Cerebellar cortex (tissue), 1 donor: ENCODE measurements at regions not wholly inside any gene's neighbourhood (a gene's known extent, or its start where the extent isn't known, plus 50 kb on each side); places are given as distances from the start of the nearest gene placed in this dataset.

Experiments used
- DNase-seq: peaks from one replicate; pipeline ENCODE4 v3.0.0-alpha.2; 2015; ENCODE audit warnings: low spot score

- no peak for DNase-seq
Measured at GRCh38 chr14:22415605-22415959, 173.4 kb downstream of the DAD1 start.

DNA sequence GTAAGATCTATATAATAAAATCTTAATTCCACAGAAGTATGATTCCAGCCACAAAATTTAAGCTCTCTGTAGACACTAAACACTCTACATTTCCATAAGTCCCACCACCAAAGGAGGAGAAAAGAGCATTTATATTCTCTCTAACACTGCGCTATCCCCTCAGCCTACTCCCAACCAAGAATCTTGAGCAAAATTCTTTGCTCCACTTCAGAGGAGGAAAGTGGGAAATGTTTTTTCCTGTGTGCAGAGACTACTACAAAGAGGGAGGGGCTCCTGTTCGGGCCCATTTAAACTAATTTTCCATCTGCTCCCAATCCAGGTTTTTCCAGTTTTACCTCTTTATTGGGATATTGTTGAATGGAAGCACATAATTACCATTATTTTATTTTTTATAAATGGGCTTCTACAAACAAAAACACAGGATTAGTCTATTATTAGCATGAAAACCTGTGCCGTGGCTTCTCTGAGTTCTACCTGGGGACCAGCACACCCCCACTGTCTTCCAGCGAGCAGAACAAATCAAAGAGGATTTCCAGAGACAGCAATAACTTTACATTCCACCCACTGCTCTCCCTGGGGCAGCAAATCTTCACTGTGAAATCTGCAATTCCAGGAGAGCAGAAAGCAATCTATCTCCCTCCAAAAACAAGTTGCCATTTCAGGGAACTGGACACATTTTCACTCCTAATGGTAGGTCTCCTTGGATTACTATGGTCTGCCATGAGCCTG lies 174.0 kb downstream of the DAD1 start:
- DNase-seq: no peak

GRCh38 chr14:22412926-22413411 lies 176.1 kb downstream of the DAD1 start:
- no peak for DNase-seq

DNA sequence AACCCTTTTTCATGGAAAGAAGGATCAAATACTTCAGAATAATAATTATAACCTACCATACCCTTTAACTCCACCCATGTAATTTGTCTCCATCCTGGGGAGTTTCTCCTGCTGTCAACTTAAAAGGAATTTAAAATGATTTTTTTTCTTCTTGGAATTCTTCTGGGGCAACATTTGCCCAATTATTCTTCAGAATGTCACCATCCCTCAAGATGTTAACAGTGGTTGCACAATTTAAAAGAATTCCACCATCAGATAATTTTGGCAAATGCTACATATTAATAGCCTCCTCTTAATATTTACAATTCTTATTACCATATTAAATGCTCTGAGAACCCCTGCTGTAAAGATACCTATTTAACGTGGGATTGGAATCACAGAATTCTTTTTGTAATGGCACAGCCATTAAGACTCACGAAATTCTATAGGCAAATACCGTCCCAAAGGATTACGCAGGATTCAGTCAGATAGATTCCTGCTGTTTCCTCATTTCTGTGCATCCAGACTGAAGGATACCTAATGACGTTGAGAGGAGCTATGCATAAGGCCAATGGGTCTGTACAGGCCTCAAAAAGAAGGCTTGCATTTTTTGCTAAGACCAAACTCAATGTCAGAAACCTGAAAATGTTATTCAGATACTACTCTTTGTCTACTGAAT lies 177.5 kb downstream of the DAD1 start:
- no peak for DNase-seq

DNA sequence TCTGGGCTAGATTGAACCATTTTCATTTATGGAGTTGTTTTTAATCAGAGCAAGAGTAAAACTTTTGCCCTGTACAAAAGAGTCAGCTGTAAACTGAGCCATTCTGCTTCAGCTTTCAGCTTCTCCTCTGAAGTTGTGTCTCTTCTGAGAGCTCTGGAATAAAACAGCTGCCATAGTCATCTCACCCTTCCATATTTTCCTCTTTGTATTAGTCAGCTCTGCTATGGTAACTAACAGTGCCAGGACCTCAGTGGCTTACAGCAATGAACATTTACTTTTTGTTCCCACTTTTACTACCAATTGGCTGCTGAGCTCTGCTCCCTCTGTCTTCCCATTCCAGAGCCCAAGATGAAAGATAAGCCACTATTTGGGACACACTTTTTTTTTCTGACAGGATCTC lies 178.5 kb downstream of the DAD1 start:
- no peak for DNase-seq

DNA sequence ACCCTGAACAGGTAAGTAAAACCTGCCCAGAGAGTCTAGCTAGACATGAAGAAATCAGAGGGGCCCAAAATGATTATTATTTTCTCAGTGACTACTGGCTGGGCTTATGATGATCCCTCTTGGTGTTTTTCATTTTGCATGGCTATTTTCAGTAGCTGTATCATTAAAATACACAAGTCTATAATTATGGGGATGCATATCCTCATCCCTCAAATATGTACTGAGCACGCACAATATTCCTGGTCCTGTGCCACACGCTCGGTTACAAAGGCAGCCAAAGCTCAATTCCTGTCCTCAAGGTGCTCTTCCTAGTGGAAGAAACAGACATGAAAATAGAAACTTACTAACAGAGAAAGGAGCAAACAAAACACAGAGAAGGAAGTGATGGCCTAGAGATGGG lies 180.0 kb downstream of the DAD1 start:
- DNase-seq: no peak

DNA sequence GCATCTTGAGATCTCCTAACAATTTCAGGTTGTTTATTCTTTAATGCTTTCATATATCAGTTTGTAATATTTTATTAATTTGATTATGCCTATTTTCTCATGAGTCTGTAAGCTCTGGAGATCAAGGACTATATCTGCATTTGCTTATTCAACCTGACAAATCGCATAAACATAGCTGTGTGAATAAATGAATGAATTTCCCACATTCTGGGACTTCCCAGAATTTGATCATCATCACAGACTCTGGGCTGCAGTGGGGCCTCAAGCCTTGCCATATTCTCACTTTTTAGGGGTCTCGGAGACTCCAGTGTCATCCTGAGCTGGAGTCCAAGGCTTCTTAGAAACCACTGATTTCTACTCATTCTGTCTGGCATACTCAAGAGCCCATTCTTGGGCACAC lies 180.5 kb downstream of the DAD1 start:
- no peak for DNase-seq

DNA sequence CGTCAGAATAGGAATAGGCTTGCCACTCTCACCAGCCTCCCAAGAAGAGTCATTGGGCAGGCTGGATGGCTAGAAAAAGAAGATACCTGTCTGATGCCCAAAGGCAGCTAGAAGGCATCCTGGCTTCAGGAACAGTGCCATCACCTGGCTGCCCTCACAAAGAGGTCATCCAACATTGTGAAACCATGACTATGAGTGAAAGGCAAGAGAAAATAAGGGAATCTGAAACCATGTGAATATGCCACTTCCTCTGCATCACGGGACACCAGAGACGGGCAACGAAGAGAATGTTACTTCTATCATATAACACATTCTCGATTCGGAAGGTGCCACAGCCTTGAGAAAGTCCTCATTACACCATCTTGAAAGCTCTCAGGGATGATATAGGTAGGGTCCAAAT lies 182.0 kb downstream of the DAD1 start:
- DNase-seq: no peak

GRCh38 chr14:22405201-22405600 lies 183.8 kb downstream of the DAD1 start:
- DNase-seq: no peak

GRCh38 chr14:22403296-22403695 lies 185.7 kb downstream of the DAD1 start:
- DNase-seq: no peak

DNA sequence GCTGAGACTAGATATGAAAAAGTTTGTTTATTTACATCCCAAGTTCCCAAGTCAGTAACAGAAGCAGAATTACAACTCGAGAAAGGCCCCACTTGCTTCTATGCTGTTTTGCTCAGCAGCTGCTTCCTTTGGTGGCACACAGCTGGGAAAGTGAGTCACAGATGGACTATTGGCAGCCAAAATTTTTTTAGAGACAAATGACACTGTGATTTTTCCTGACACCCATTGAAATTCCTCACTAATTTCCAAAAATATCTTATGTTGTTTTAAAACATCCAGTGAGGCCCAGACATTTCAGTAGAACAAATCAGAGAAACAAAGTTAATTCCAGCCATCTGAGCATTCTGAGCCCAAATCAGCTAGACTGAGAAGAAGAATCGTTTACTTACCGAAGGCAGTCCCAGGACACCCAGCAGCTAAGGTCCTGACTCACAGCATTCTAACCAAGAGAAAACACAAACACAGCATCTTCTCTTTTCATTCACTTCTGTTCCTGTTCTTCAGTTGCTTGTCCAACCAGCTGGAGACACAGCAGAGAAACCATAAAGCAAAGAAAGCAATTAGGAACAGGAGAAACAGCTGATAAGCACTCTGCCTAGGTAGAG lies 188.3 kb downstream of the DAD1 start:
- DNase-seq: no peak

- DNase-seq: no peak
Measured at GRCh38 chr14:22399776-22400175, 189.2 kb downstream of the DAD1 start.

DNA sequence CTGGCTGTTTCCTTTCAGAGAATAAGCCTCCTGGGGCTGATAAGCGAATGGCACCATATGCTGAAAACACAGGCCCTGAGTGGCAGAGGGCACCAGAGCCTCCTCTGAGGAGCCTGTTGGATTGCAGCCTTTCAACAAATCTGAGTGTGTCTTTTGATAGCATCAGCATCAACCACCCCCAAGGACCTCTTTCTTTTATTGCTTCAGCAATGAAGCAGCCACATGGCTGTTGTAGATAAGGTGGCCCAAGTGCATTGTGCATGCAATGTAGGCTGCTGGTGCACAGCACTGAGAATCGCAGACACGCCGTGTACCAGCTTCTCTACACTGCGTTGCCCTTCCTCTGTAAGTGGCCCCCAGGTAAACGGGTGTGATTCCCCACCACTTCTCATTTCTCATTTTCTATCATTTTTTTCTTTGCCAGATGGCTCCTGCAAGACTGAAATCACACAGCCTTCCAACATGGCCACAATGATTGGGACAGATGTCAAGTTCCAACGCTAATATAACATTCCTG lies 191.7 kb downstream of the DAD1 start:
- DNase-seq: peak; percentile 13

GRCh38 chr14:22395803-22396202 lies 193.2 kb downstream of the DAD1 start:
- DNase-seq: no peak

DNA sequence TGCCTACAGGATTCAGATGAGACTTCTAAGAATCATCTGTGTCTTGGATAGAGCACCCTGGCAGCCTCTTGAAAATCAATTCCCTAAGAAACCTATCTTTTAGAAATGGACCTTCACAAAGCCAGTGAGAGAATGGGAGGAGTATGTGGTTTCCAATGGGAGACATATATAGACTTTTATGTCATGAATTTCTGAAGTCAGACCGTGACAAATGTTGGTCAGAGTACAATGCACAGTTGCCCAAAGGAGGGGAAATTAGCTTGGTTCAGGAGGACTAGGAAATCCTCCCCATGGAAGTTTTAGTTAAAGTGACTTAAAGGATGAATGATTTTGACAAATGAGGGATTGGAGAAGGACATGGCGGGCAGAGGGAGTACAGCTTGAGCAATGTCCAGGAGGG lies 194.4 kb downstream of the DAD1 start:
- DNase-seq: no peak

GRCh38 chr14:22393796-22394195 lies 195.2 kb downstream of the DAD1 start:
- no peak for DNase-seq

DNA sequence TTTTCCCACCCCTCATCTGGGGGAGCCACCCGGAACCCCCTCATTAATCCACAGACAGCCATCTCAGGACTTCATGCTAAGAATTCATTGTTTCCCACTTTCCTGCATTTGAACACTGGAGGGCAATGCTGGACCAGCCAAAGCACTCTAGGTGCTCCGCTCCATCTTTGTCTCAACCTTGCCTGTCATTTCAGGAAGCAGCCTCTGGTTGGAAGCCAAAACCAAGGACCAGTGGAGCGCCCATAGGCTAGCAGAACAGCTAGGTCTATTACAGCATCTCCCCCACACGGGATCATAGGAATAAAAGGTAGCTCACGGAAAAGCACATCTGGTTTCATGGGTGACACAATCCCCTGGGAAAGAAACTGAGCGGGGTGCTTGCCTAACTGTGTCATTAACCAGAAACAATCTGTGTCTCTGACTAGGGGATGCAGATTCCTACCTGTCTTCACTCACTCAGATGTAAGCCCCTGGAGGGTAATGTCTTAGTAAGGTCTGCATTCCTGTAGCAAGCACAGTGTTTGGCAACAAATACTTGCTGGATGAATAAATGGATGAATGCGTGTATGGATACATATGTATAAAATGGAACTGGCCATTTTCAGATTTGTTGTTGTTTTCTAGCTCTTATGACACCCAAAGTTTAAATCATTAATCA lies 197.0 kb downstream of the DAD1 start:
- DNase-seq: peak; percentile 86

GRCh38 chr14:22390824-22391461 lies 198.1 kb downstream of the DAD1 start:
- no peak for DNase-seq

GRCh38 chr14:22390195-22390594 lies 198.8 kb downstream of the DAD1 start:
- no peak for DNase-seq

GRCh38 chr14:22388669-22389595 lies 200.1 kb downstream of the DAD1 start:
- no peak for DNase-seq

DNA sequence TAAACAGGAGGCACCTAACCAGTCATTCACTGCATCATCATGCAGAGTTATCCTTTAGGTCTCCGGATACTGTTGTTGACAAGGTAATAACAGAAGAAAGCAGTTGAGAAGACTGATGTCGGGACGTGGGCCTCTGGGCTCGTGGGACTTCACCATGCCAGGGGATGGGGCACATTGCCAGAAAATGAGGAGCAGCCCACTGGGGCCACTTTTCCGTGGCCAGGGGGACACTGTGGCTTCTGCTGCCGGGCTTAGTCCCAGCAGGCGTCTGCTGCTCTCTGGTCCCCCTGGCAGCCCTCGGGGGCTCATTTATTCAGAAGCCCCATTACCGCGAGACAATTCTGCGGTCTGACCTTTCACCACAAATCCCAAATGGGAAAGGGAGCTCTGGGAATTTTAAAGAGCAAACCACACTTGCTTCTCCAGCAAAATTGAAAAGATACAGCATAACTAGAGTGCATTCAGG lies 201.2 kb downstream of the DAD1 start:
- DNase-seq: no peak
